ENCODE measurements at regions not wholly inside any gene's neighbourhood (a gene's known extent, or its start where the extent isn't known, plus 50 kb on each side); places are given as distances from the start of the nearest gene placed in this dataset.
"Not testable (repeated sequence)": the region's sequence is repeated elsewhere in the genome, so short reads cannot be mapped to it uniquely, and the experiment has no call there.

DNA sequence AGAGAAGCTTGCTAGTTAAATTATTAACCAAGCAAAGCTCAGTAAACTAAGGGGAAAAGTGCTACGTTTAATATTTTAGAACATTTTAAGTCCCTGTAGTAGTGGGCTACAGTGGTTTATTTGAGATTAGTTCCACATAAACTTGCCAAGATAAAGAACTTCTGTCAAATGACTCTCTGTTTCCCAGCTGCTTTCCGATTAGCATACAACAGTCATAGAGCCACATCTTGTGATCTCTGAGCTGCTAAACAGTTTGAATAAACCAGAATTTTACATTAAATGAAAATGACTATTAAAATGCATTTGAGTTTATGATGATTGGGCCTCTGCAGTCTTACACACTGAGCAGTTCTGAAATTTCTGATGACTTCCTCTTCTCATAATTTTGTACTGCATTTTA is 568.5 kb downstream of the IQCM start:
- no peaks in the 10 kb centered on the region for H3K27me3 Mint-ChIP-seq
- H3K36me3 Mint-ChIP-seq (ENCODE audit: low read depth) = no peaks in the 10 kb centered on the region

DNA sequence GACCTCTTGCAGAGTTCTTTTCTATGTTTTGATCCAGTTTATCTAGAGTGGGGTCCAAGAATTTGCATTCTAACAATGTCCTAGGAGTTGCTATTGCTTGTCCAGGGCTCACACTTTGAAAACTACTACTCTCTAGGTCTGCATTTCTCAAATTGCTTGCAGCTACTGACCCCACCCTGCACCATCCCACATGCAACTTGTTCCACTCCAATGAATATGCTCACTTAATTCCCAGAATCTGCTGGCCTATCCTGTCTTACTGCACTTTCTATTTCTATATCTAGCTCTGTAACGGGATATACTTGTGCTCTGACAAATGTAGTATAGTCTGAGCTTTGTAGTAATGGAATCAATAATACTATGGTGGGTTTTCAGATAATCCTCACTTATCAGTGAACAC is 570.3 kb downstream of the IQCM start:
- H3K4me1 Mint-ChIP-seq = no peaks in the 10 kb centered on the region
- H3K36me3 Mint-ChIP-seq (ENCODE audit: low read depth) = no peaks in the 10 kb centered on the region
- no peak for ATAC-seq
- DNase-seq = no peak
- H3K27ac Mint-ChIP-seq = no peak overlapping the region
- H3K9me3 Mint-ChIP-seq = no peaks in the 10 kb centered on the region
- H3K4me3 Mint-ChIP-seq = no peak overlapping the region
- no peaks in the 10 kb centered on the region for H3K27me3 Mint-ChIP-seq

More for the DNA sequence above, 568.5 kb downstream of the IQCM start:
- no peak overlapping the region for H3K27ac Mint-ChIP-seq
- ATAC-seq (no peak), DNase-seq (no peak)
- no peak overlapping the region for H3K4me3 Mint-ChIP-seq
- H3K9me3 Mint-ChIP-seq = peaks cover 5% of the 10 kb centered on the region
- H3K4me1 Mint-ChIP-seq = no peaks in the 10 kb centered on the region

DNA sequence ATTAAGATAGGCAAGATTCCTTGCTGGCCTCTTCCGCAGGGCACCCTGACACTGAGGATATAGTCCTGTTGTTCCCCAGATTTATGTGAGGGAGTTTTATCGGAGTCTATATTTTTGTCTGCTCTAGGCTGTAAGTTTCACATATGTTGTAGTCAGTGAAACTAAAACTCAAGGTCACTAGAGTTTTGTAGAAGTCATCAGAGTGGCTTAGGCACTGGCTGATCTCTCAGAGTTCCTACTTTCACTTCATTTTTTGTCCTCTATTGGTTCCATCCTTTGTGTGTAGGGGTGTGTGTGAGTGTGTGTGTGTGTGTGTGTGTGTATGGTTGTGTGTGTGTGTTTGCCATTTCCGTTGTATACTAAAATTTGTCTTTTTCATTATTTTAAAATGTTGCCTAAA is 577.5 kb downstream of the IQCM start:
- Mint-ChIP-seq H3K27ac (no peak overlapping the region), H3K9me3 (peaks cover 1% of the 10 kb centered on the region)
- no peak for DNase-seq

DNA sequence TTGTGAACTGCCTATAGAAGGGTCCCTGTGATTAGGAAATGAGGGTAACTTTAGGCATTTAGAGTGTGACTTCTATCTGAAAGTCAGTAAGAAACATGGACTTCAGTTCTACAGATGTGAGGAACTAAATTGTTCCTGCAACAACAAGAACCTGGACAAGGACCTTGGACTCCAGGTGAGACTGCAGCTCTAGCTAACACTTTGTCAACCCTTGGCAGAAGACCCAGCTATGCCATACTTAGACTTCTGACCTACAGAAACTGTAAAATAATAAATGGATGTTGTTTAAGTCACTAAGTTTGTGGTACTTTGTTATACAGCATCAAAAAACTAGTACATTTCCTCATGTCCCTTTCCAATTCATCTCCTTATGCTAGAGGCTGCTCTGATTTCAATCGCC is 580.8 kb downstream of the IQCM start:
- no peak for ATAC-seq
- Mint-ChIP-seq H3K9me3 (peaks cover 5% of the 10 kb centered on the region), H3K4me3 (no peak overlapping the region), H3K36me3 (ENCODE audit: low read depth) (no peaks in the 10 kb centered on the region), H3K27me3 (no peaks in the 10 kb centered on the region), H3K4me1 (no peaks in the 10 kb centered on the region), H3K27ac (no peak overlapping the region)
- no peak for DNase-seq

More for the DNA sequence above, 577.5 kb downstream of the IQCM start:
- Mint-ChIP-seq H3K36me3 (ENCODE audit: low read depth) (no peaks in the 10 kb centered on the region), H3K4me1 (no peaks in the 10 kb centered on the region), H3K27me3 (no peaks in the 10 kb centered on the region), H3K4me3 (no peak overlapping the region)
- ATAC-seq = no peak

DNA sequence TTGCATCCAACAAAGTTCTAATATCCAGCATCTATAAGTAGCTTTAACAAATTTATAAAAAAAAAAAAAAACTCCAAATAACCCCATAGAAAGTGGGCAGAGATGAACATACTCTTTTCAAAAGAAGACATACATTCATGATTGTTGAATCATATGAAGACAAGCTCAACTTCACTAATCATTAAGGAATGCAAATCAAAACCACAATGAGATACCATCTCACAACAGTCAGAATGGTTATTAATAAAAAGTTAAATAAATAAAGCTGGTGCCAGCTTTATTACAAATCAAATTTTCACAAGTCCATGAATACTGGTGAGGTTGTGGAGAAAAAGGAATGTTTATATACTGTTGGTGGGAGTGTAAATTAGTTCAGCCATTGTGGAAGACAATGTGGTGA is 592.0 kb downstream of the IQCM start:
- H3K27me3 Mint-ChIP-seq = no peaks in the 10 kb centered on the region
- no peaks in the 10 kb centered on the region for H3K4me1 Mint-ChIP-seq
- peaks cover 19% of the 10 kb centered on the region for H3K9me3 Mint-ChIP-seq
- H3K36me3 Mint-ChIP-seq (ENCODE audit: low read depth) = no peaks in the 10 kb centered on the region
- H3K4me3 Mint-ChIP-seq = no peak overlapping the region
- DNase-seq (no peak), ATAC-seq (no peak)
- H3K27ac Mint-ChIP-seq = no peak overlapping the region

DNA sequence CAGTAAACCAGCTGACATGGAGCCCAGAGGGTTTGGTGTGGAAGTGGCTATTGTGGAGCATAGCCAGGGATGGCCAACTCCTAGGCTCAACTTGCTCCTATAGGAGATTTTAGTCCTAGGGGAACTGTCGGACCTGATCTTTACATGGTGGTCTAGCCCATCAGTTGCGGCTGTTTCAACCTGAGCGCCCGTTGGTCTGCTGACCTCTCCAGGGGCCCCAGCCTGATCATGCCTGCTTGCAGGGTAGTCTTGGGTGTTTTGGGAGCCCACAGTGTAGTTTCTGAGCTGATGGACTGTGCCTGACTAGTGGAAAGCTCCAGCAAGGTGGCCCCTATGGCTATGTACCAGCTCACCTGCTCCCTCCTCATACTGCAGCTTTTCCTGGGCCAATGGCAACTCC is 597.0 kb downstream of the IQCM start:
- Mint-ChIP-seq H3K9me3 (peaks cover 18% of the 10 kb centered on the region), H3K27me3 (no peaks in the 10 kb centered on the region), H3K36me3 (ENCODE audit: low read depth) (no peaks in the 10 kb centered on the region), H3K27ac (no peak overlapping the region), H3K4me3 (no peak overlapping the region), H3K4me1 (no peaks in the 10 kb centered on the region)
- DNase-seq = no peak
- ATAC-seq = no peak

DNA sequence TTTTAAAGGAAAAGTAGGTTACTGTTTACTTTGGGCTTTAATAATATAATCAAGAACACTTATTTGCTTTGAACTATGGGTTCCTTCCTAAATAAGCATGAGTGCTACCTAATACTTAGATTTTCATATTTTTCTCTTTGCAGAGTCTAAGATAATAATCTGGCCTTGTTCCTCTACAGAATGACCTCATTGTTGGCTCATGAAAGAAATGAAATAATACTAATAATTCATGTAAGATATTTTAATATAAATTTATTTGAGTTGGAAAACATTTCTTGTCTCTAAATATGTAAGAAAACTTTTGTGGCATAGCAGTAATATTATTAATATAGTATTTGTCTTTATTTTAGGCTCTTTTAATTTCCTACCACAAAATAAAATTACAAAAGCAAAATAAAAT is 601.3 kb downstream of the IQCM start:
- H3K4me3 Mint-ChIP-seq = no peak overlapping the region
- H3K9me3 Mint-ChIP-seq = peaks cover 3% of the 10 kb centered on the region
- DNase-seq (no peak), ATAC-seq (no peak)
- H3K27me3 Mint-ChIP-seq = no peaks in the 10 kb centered on the region
- H3K4me1 Mint-ChIP-seq = no peaks in the 10 kb centered on the region
- no peak overlapping the region for H3K27ac Mint-ChIP-seq
- no peaks in the 10 kb centered on the region for H3K36me3 Mint-ChIP-seq (ENCODE audit: low read depth)

DNA sequence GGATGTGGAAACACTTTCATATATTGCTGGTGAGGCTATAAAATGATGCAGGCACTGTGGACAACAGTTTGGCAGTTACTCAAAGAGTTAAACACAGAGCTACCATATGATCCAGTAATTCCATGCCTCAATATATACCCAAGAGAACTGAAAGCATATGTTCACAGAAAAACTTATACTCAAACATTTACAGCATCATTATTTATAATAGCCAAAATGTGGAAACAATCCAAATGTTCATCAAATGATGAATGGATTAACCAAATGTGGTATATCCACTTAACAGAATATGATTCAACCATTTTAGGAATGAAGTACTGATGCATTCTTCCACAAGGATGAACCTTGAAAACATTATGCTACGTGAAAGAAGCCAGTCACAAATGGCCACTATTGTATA is 603.8 kb downstream of the IQCM start:
- ATAC-seq (no peak), DNase-seq (no peak)
- Mint-ChIP-seq H3K4me1 (no peaks in the 10 kb centered on the region), H3K9me3 (peaks cover 3% of the 10 kb centered on the region), H3K27me3 (no peaks in the 10 kb centered on the region), H3K27ac (no peak overlapping the region), H3K36me3 (ENCODE audit: low read depth) (no peaks in the 10 kb centered on the region), H3K4me3 (no peak overlapping the region)

DNA sequence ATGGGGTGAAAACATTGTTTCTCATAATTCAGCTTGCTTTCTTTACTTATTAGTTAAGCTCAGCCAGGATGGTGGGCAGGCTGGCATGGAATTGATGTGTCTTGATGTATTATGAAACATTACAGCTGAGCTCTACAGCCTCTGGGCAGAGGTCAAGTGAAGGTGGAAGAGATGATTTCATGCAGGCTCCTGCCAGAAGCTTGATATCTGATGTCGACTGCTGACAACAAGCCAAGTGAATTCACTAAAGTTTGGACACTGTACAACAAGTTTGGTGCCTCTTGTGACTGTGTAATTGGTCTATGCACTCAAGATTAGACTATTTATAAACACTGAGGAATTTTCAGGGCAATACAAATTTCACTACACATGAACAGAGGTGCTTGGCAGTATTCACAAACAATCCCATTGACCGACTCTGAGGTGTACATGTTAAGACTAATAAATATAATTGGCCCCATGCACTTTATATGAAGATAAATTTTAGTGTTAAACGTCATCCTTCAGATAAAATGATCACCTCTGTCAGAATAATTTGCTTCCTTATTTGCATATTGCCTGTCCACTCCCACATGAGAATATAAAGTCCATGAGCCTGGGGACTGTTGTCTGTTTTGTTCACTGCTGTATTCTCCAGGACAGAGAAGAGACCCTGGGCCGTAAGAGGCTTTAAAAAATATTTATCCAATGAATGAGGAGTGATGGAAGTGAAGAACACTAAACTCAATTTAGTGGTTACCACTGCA is 612.2 kb downstream of the IQCM start:
- H3K27me3 Mint-ChIP-seq = peaks cover 1% of the 10 kb centered on the region

DNA sequence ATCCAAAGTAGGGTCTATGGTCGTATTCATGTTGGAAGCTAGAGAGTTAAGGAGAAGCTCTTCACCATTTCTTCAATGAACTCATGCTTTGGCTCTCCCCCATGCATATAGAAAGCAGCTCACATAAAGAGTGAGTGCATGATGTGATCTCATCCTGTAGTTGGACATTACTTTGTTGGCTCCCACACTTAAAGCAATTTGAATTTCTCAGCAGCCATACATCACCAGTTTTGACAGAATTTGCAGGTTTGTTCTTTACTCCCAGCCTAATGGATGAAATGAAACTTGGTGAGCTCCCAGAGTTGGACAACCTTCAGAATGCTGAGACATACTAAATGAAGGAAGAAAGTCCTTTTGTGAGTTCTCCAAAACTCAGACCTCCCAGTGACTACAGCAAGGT is 613.5 kb downstream of the IQCM start:
- Mint-ChIP-seq H3K4me1 (no peaks in the 10 kb centered on the region), H3K36me3 (ENCODE audit: low read depth) (no peaks in the 10 kb centered on the region), H3K4me3 (no peak overlapping the region), H3K9me3 (no peaks in the 10 kb centered on the region), H3K27me3 (peaks cover 1% of the 10 kb centered on the region), H3K27ac (no peak overlapping the region)
- ATAC-seq = no peak
- DNase-seq = no peak

More for the DNA sequence above, 612.2 kb downstream of the IQCM start:
- H3K4me1 Mint-ChIP-seq = no peaks in the 10 kb centered on the region
- H3K27ac Mint-ChIP-seq = no peak overlapping the region
- no peak for ATAC-seq
- H3K9me3 Mint-ChIP-seq = peaks cover 3% of the 10 kb centered on the region
- H3K36me3 Mint-ChIP-seq (ENCODE audit: low read depth) = no peaks in the 10 kb centered on the region
- H3K4me3 Mint-ChIP-seq = no peak overlapping the region
- no peak for DNase-seq

DNA sequence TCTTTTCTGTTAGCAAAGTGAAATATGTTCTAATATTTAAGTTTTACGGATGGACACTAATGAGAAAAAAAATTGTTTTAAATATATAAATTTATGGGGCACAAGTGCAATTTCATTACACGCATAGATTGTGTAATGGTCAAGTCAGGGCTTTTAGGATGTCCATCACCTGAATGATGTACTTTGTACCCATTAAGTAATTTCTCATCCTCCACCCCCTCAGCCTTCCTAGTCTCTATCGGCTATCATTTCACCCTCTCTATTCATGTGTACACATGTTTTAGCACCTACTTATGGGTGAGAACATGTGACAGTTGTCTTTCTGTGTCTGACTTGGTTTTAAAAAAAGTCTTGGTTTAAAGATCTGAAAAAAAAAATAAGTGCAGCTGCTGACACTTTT is 616.0 kb downstream of the IQCM start:
- no peak for DNase-seq
- Mint-ChIP-seq H3K27ac (no peak overlapping the region), H3K9me3 (no peaks in the 10 kb centered on the region), H3K36me3 (ENCODE audit: low read depth) (no peaks in the 10 kb centered on the region), H3K4me1 (no peaks in the 10 kb centered on the region), H3K27me3 (peaks cover 1% of the 10 kb centered on the region), H3K4me3 (no peak overlapping the region)
- no peak for ATAC-seq

DNA sequence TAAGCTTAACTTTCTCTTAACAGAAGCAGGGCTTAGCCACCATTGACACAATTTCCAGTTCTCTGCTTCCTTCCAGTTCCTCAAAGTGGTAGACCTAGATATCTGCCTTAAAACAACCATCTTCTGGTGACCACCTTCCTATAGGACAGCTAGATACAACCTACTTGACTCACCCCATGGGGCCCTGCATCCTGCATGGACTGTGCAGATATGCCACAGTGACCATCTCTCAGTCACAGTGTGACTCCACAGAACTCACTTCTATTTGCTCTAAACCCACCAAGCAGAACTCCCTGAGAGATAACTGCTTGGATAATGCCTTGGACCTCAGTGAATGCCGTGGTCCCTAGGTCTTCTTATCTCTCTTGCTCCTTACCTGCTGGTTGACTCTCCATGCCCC is 621.6 kb downstream of the IQCM start:
- Mint-ChIP-seq H3K36me3 (ENCODE audit: low read depth) (no peaks in the 10 kb centered on the region), H3K4me1 (no peaks in the 10 kb centered on the region), H3K9me3 (no peaks in the 10 kb centered on the region), H3K27ac (no peak overlapping the region), H3K4me3 (no peak overlapping the region), H3K27me3 (no peaks in the 10 kb centered on the region)
- ATAC-seq = no peak
- DNase-seq = no peak

DNA sequence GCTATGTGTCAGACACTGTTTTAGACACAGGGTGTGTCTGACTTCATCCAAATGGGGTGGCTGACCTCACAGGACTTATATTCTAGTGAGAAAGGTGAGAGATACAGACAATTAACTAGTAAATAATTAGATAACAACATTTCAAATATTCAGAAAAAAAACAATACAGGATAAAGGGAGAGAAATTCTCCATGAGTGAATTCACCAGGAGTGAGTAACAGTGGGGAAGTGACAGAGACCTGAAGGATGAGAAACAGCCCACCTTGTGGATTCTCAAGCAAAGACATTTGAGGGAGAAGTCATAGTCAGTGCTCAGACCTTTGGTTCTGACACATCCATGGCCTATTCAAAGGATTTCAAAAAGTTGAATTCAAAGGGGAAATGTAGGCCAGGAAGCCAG is 627.9 kb downstream of the IQCM start:
- Mint-ChIP-seq H3K9me3 (no peaks in the 10 kb centered on the region), H3K36me3 (ENCODE audit: low read depth) (no peaks in the 10 kb centered on the region), H3K4me3 (no peak overlapping the region), H3K27me3 (no peaks in the 10 kb centered on the region), H3K4me1 (no peaks in the 10 kb centered on the region), H3K27ac (no peak overlapping the region)
- DNase-seq (no peak), ATAC-seq (no peak)

DNA sequence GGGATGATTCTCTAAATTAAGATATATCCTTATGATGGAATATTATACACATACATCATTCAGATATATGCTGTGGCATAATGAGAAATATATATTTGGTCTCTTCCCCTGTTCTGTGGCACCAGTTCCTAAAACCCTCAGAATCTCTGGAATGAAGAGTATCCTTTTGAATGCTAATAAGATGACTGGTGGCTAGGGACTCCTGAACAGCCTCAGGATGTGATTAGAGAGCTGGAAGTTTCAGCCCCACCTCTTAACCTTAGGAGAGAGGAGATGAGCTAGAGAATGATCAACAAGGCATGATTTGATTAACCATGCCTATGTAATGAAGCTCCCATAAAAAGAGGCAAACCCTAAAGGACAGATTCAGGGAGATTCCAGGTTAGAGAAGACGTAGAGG is 632.0 kb downstream of the IQCM start:
- ATAC-seq = no peak

DNA sequence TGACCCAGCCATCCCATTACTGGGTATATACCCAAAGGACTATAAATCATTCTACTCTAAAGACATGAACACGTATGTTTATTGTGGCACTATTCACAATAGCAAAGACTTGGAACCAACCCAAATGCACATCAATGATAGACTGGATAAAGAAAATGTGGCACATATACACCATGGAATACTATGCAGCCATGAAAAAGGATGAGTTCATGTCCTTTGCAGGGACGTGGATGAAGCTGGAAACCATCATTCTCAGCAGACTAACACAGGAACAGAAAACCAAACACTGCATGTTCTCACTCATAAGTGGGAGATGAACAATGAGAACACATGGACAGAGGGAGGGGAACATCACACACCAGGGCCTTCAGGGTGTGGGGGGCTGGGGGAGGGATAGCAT is 634.2 kb downstream of the IQCM start:
- DNase-seq; H3K36me3 Mint-ChIP-seq (ENCODE audit: low read depth); ATAC-seq: not testable (repeated sequence)

More for the DNA sequence above, 632.0 kb downstream of the IQCM start:
- no peak overlapping the region for H3K4me3 Mint-ChIP-seq
- H3K4me1 Mint-ChIP-seq = no peaks in the 10 kb centered on the region
- H3K27ac Mint-ChIP-seq = no peak overlapping the region
- peaks cover 2% of the 10 kb centered on the region for H3K36me3 Mint-ChIP-seq (ENCODE audit: low read depth)
- no peak for DNase-seq
- no peaks in the 10 kb centered on the region for H3K27me3 Mint-ChIP-seq
- H3K9me3 Mint-ChIP-seq = peaks cover 15% of the 10 kb centered on the region

DNA sequence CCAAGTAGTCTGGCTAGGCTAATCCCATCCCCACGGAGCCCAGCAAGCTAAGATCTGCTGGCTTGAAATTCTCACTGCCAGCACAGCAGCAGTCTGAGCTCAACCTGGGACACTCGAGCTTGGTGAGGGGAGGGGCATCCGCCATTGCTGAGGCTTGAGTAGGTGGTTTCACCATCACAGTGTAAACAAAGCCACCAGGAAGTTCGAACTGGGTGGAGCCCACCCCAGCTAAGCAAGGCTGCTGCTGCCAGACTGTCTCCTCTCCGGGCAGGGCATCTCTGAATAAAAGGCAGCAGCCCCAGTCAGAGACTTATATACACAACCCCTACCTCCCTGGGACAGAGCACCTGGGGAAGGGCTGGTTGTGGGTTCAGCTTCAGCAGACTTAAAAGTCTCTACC is 639.6 kb downstream of the IQCM start:
- Mint-ChIP-seq H3K4me1 (no peaks in the 10 kb centered on the region), H3K4me3 (no peak overlapping the region), H3K27me3 (no peaks in the 10 kb centered on the region), H3K9me3 (peaks cover 14% of the 10 kb centered on the region), H3K36me3 (ENCODE audit: low read depth) (peaks cover under 1% of the 10 kb centered on the region), H3K27ac (no peak overlapping the region)
- no peak for ATAC-seq
- no peak for DNase-seq

More for the DNA sequence above, 634.2 kb downstream of the IQCM start:
- H3K4me1 Mint-ChIP-seq, H3K4me3 Mint-ChIP-seq, H3K27ac Mint-ChIP-seq, H3K27me3 Mint-ChIP-seq: not testable (repeated sequence)
- peaks cover 15% of the 10 kb centered on the region for H3K9me3 Mint-ChIP-seq

Data from activated naive CD8-positive, alpha-beta T cell treated with anti-CD3 and anti-CD28 coated beads, Interleukin-2, amount 50 U/mL, for 24 hours (primary cell).